Loucy (cell line): ENCODE measurements at regions not wholly inside any gene's neighbourhood (a gene's known extent, or its start where the extent isn't known, plus 50 kb on each side); places are given as distances from the start of the nearest gene placed in this dataset.

Source experiments
- H2AFZ ChIP-seq: fragments of 200-600 bp; sonication (generic); 2 replicates; pipeline ENCODE4 v1.6.0; 2016; ENCODE audit warnings: antibody characterized with exemption, mild to moderate bottlenecking, low read length, moderate library complexity
- H3F3A ChIP-seq: fragments of 200-600 bp; 2 replicates; pipeline ENCODE4 v1.6.0; 2016; ENCODE audit warnings: antibody characterized with exemption, low read depth, mild to moderate bottlenecking
- H3K27me3 ChIP-seq: fragments of 200-600 bp; sonication (generic); 2 replicates; pipeline ENCODE4 v1.6.1; 2014; ENCODE audit warnings: low read length, mild to moderate bottlenecking; ENCODE audit not compliant: insufficient read depth, poor library complexity, severe bottlenecking
- H3K36me3 ChIP-seq: fragments of 200-600 bp; sonication (generic); 2 replicates; pipeline ENCODE4 v1.6.1; 2016; ENCODE audit warnings: low read length; ENCODE audit not compliant: insufficient read depth
- H3K4me1 ChIP-seq: fragments of 200-600 bp; sonication (generic); 2 replicates; pipeline ENCODE4 v1.5.1; 2014; ENCODE audit warnings: low read length, mild to moderate bottlenecking; ENCODE audit not compliant: insufficient read depth, poor library complexity, severe bottlenecking
- H3K4me2 ChIP-seq: fragments of 200-600 bp; sonication (generic); 2 replicates; pipeline ENCODE4 v1.6.0; 2014; ENCODE audit warnings: antibody characterized with exemption, low read length, low read depth, mild to moderate bottlenecking; ENCODE audit not compliant: poor library complexity, severe bottlenecking
- H3K4me3 ChIP-seq: fragments of 200-600 bp; sonication (generic); 2 replicates; pipeline ENCODE4 v1.5.1; 2014; ENCODE audit warnings: low read length, mild to moderate bottlenecking, mixed read lengths; ENCODE audit not compliant: poor library complexity, severe bottlenecking
- H3K79me2 ChIP-seq: fragments of 200-600 bp; sonication (generic); 2 replicates; pipeline ENCODE4 v1.6.1; 2014; ENCODE audit warnings: low read length; ENCODE audit not compliant: insufficient read depth
- H3K9ac ChIP-seq: fragments of 200-600 bp; sonication (generic); 2 replicates; pipeline ENCODE4 v1.6.0; 2014; ENCODE audit warnings: mild to moderate bottlenecking, low read depth, low read length, moderate library complexity; ENCODE audit not compliant: poor library complexity, severe bottlenecking
- H3K9me2 ChIP-seq: fragments of 200-600 bp; sonication (generic); replicated peaks from 2 replicates; pipeline ENCODE4 v1.6.1; 2016; ENCODE audit warnings: low read depth, low read length, mixed read lengths
- H3K9me3 ChIP-seq: fragments of 200-600 bp; sonication (generic); 2 replicates; pipeline ENCODE4 v1.6.1; 2014; ENCODE audit warnings: mild to moderate bottlenecking, antibody characterized with exemption, low read length, low read depth; ENCODE audit not compliant: insufficient read depth
- H4K20me1 ChIP-seq: fragments of 200-600 bp; sonication (generic); 2 replicates; pipeline ENCODE4 v1.6.0; 2014; ENCODE audit warnings: antibody characterized with exemption, low read length, mild to moderate bottlenecking; ENCODE audit not compliant: insufficient read depth, poor library complexity, severe bottlenecking
- EZH2phosphoT487 ChIP-seq: fragments of 200-600 bp; IDR thresholded peaks from 2 replicates; pipeline ENCODE4 v1.6.1; 2018; ENCODE audit warnings: antibody characterized with exemption, mild to moderate bottlenecking, moderate library complexity, borderline replicate concordance
- TF ChIP-seq, protein P1 (sequence below): fragments of 200-600 bp; sonication (generic); conservative IDR thresholded peaks from 2 replicates; pipeline ENCODE4 v1.5.1; 2014; ENCODE audit warnings: mild to moderate bottlenecking, antibody characterized with exemption, low read length

GRCh38 chr10:42690449-42691360, 52.3 kb upstream of the ZNF33B start:
- H2AFZ ChIP-seq = no peak overlapping the region
- H3K9ac ChIP-seq = no peak overlapping the region
- H3K9me3 ChIP-seq = no peaks in the 10 kb centered on the region
- H3K36me3 ChIP-seq = no peaks in the 10 kb centered on the region
- H3K27me3 ChIP-seq = no peaks in the 10 kb centered on the region
- H3K4me2 ChIP-seq = no peak overlapping the region
- no peaks in the 10 kb centered on the region for H3K79me2 ChIP-seq
- H3F3A ChIP-seq = no peaks in the 10 kb centered on the region
- TF ChIP-seq, protein P1, sequence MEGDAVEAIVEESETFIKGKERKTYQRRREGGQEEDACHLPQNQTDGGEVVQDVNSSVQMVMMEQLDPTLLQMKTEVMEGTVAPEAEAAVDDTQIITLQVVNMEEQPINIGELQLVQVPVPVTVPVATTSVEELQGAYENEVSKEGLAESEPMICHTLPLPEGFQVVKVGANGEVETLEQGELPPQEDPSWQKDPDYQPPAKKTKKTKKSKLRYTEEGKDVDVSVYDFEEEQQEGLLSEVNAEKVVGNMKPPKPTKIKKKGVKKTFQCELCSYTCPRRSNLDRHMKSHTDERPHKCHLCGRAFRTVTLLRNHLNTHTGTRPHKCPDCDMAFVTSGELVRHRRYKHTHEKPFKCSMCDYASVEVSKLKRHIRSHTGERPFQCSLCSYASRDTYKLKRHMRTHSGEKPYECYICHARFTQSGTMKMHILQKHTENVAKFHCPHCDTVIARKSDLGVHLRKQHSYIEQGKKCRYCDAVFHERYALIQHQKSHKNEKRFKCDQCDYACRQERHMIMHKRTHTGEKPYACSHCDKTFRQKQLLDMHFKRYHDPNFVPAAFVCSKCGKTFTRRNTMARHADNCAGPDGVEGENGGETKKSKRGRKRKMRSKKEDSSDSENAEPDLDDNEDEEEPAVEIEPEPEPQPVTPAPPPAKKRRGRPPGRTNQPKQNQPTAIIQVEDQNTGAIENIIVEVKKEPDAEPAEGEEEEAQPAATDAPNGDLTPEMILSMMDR = peak; percentile 43; the same call in 1 of the 2 replicates
- no peak for TF ChIP-seq EZH2phosphoT487
- peaks cover 14% of the 10 kb centered on the region for H3K4me1 ChIP-seq
- no peaks in the 10 kb centered on the region for H4K20me1 ChIP-seq
- H3K4me3 ChIP-seq = no peak overlapping the region
- no peaks in the 10 kb centered on the region for H3K9me2 ChIP-seq

DNA sequence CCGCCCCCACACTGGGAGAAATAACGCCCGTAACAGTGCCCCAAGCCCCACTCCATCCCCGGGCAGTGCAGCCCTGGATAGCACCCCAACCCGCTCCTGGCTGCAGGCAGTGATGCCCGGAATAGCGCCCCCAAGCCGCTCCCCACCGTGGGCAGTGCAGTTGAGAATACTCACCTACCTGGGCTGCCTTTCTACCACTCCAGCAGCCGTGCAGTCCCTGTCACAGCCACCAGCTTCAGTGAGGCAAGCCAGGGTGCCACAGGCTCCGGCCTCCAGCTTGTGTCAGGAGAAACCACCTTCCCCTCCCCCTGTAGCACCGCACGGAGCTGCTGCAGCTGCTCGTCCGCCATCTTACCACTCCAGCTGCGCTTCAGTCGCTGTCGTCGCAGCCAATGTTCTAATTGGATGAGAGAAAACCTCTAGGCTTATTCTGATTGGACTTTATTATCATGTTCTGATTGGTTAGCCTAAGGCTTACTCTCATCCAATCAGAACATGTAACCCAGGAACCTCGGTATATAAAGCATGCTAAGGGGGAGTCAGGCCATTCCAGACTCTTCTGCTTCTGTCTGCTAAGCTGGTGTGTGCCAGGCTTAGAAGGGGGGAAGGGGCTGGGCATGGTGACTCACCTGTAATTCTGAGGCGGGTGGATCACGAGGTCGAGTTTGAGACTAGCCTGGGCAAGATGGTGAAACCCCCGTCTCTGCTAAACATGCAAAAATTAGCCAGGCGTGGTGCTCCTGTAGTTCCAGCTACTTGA, 53.2 kb upstream of the ZNF33B start:
- Histone ChIP-seq H3K4me1 (peaks cover 14% of the 10 kb centered on the region), H2AFZ (no peak overlapping the region), H3K9ac (no peak overlapping the region), H4K20me1 (no peaks in the 10 kb centered on the region), H3F3A (no peaks in the 10 kb centered on the region), H3K4me3 (no peak overlapping the region), H3K9me2 (no peaks in the 10 kb centered on the region), H3K4me2 (no peak overlapping the region), H3K36me3 (no peaks in the 10 kb centered on the region), H3K27me3 (no peaks in the 10 kb centered on the region), H3K79me2 (no peaks in the 10 kb centered on the region), H3K9me3 (no peaks in the 10 kb centered on the region)
- TF ChIP-seq, protein P1 = no peak
- TF ChIP-seq EZH2phosphoT487 = no peak

DNA sequence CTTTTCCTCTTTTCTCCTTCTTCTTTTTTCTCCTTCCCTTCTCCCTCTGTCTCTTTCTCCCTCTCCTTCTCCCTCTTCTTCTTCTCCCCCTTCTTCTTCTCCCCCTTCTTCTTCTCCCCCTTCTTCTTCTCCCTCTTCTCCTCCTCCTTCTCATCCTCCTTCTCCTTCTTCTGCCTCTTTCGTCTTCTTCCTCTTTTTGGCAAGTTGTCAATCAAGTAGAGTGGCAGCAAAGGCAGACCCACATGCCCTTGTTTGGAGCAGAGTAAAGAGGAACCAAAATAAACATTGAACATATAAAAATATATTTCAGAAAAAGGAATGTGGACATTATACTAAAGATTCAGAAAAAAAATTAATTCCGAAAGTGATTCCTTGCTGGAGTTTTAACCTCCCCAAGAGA, 59.6 kb upstream of the ZNF33B start:
- H3K9me3 ChIP-seq = no peaks in the 10 kb centered on the region
- H3K27me3 ChIP-seq = no peaks in the 10 kb centered on the region
- H4K20me1 ChIP-seq = no peaks in the 10 kb centered on the region
- no peaks in the 10 kb centered on the region for H3K4me1 ChIP-seq
- no peak overlapping the region for H3K4me2 ChIP-seq
- no peaks in the 10 kb centered on the region for H3K9me2 ChIP-seq
- H3K36me3 ChIP-seq = no peaks in the 10 kb centered on the region
- no peak overlapping the region for H3K9ac ChIP-seq
- TF ChIP-seq, protein P1 = no peak
- no peak for TF ChIP-seq EZH2phosphoT487
- no peak overlapping the region for H2AFZ ChIP-seq
- no peaks in the 10 kb centered on the region for H3F3A ChIP-seq
- H3K79me2 ChIP-seq = no peaks in the 10 kb centered on the region
- no peak overlapping the region for H3K4me3 ChIP-seq
